ENCODE measurements at regions not wholly inside any gene's neighbourhood (a gene's known extent, or its start where the extent isn't known, plus 50 kb on each side); places are given as distances from the start of the nearest gene placed in this dataset.

- no peak for ATAC-seq
- no peak for FAIRE-seq
- CTCF ChIA-PET (ENCODE audit: low intra/inter-chr PET ratio): no interaction called here
- TF ChIP-seq ZFP36 (IDR thresholded peaks at IDR 0.05; ENCODE audit: low read depth, low read length, partially characterized antibody) (no peak), TAL1 (IDR thresholded peaks at IDR 0.05) (no peak), POU5F1 (IDR thresholded peaks at IDR 0.05; ENCODE audit: borderline replicate concordance, low read depth, low read length, partially characterized antibody) (no peak), BRF1 (IDR thresholded peaks at IDR 0.05; ENCODE audit: borderline replicate concordance, extremely low read depth, insufficient read length) (no peak), C11orf30 (IDR thresholded peaks at IDR 0.05; ENCODE audit: low read depth) (no peak)
- TF ChIP-seq, protein P1, sequence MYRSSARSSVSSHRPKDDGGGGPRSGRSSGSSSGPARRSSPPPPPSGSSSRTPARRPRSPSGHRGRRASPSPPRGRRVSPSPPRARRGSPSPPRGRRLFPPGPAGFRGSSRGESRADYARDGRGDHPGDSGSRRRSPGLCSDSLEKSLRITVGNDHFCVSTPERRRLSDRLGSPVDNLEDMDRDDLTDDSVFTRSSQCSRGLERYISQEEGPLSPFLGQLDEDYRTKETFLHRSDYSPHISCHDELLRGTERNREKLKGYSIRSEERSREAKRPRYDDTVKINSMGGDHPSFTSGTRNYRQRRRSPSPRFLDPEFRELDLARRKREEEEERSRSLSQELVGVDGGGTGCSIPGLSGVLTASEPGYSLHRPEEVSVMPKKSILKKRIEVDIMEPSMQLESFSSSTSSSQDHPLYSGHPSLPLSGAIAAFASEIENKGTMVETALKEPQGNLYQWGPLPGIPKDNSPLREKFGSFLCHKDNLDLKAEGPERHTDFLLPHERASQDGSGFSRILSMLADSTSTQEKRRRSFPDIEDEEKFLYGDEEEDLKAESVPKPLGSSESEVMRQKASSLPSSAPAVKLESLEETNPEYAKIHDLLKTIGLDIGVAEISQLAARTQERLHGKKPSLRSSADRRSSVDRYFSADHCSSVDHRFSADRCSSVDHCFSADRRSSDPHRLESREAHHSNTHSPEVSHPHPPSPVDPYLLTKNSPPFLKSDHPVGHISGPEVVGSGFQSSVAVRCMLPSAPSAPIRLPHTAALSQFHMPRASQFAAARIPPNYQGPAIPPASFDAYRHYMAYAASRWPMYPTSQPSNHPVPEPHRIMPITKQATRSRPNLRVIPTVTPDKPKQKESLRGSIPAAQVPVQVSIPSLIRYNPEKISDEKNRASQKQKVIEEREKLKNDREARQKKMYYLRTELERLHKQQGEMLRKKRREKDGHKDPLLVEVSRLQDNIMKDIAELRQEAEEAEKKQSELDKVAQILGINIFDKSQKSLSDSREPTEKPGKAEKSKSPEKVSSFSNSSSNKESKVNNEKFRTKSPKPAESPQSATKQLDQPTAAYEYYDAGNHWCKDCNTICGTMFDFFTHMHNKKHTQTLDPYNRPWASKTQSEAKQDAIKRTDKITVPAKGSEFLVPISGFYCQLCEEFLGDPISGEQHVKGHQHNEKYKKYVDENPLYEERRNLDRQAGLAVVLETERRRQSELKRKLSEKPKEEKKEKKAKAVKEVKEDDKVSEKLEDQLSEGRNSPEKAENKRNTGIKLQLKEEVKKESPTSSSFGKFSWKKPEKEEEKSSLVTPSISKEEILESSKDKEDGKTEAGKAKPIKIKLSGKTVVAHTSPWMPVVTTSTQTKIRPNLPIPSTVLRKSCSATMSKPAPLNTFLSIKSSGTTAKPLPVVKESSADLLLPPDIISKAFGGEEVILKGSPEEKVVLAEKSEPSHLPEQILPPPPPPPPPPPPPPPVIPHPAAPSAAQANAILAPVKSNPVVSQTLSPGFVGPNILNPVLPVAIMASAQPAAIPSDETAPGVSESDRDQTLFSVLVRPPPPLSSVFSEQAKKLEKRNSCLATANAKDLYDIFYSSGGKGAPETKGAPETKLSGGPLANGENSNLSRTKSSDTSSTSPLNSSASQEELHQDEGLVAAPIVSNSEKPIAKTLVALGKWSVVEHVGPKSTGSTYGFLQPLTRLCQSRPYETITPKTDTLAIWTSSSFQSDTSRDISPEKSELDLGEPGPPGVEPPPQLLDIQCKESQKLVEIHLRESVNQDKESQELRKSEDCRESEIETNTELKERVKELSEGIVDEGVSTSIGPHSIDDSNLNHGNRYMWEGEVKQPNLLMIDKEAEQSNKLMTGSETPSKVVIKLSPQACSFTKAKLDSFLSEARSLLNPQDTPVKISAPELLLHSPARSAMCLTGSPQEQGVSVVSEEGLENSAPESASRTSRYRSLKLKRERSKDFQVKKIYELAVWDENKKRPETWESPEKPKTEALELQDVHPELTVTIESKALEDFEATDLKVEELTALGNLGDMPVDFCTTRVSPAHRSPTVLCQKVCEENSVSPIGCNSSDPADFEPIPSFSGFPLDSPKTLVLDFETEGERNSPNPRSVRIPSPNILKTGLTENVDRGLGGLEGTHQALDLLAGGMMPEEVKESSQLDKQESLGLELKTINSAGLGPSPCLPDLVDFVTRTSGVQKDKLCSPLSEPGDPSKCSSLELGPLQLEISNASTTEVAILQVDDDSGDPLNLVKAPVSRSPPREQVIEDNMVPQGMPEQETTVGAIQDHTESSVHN (IDR thresholded peaks at IDR 0.05; ENCODE audit: borderline replicate concordance in 1 of 2, low read depth in 1 of 2): no peak
- TF ChIP-seq, protein P2, sequence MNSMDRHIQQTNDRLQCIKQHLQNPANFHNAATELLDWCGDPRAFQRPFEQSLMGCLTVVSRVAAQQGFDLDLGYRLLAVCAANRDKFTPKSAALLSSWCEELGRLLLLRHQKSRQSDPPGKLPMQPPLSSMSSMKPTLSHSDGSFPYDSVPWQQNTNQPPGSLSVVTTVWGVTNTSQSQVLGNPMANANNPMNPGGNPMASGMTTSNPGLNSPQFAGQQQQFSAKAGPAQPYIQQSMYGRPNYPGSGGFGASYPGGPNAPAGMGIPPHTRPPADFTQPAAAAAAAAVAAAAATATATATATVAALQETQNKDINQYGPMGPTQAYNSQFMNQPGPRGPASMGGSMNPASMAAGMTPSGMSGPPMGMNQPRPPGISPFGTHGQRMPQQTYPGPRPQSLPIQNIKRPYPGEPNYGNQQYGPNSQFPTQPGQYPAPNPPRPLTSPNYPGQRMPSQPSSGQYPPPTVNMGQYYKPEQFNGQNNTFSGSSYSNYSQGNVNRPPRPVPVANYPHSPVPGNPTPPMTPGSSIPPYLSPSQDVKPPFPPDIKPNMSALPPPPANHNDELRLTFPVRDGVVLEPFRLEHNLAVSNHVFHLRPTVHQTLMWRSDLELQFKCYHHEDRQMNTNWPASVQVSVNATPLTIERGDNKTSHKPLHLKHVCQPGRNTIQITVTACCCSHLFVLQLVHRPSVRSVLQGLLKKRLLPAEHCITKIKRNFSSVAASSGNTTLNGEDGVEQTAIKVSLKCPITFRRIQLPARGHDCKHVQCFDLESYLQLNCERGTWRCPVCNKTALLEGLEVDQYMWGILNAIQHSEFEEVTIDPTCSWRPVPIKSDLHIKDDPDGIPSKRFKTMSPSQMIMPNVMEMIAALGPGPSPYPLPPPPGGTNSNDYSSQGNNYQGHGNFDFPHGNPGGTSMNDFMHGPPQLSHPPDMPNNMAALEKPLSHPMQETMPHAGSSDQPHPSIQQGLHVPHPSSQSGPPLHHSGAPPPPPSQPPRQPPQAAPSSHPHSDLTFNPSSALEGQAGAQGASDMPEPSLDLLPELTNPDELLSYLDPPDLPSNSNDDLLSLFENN (IDR thresholded peaks at IDR 0.05; ENCODE audit: low read depth in 2 of 2, low read length in 2 of 2): no peak
- TF ChIP-seq, protein P3, sequence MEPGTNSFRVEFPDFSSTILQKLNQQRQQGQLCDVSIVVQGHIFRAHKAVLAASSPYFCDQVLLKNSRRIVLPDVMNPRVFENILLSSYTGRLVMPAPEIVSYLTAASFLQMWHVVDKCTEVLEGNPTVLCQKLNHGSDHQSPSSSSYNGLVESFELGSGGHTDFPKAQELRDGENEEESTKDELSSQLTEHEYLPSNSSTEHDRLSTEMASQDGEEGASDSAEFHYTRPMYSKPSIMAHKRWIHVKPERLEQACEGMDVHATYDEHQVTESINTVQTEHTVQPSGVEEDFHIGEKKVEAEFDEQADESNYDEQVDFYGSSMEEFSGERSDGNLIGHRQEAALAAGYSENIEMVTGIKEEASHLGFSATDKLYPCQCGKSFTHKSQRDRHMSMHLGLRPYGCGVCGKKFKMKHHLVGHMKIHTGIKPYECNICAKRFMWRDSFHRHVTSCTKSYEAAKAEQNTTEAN (CRISPR knock-in tag; IDR thresholded peaks at IDR 0.05): no peak
Measured at GRCh38 chr9:97781902-97782301, 71.1 kb upstream of the FOXE1 start.

More at GRCh38 chr9:97781902-97782301, 71.1 kb upstream of the FOXE1 start:
- Histone ChIP-seq H3K4me1 (replicated peaks in 1 of 2; ENCODE audit: control insufficient read depth in 2 of 2, insufficient read depth in 2 of 2, low read length in 2 of 2) (no peaks in the 10 kb centered on the region), H4K20me1 (replicated peaks; ENCODE audit: control insufficient read depth, insufficient read depth, low read length) (no peaks in the 10 kb centered on the region), H3K9me1 (ENCODE audit: control insufficient read depth, insufficient read depth, low read length) (no peaks in the 10 kb centered on the region), H2AFZ (ENCODE audit: low read depth, low read length) (no peak overlapping the region), H3K36me3 (ENCODE audit: control insufficient read depth, insufficient read depth, low read length) (no peaks in the 10 kb centered on the region), H3K27me3 (ENCODE audit: control insufficient read depth in 2 of 2, insufficient read depth in 2 of 2, low read length in 2 of 2) (peaks cover 5 to 8% of the 10 kb centered on the region in 2 experiments; a peak in 3 of 5 replicates), H3K27ac (ENCODE audit: extremely low read depth, low read depth, low read length) (no peak overlapping the region), H3K9ac (ENCODE audit: insufficient read depth in 1 of 2, low read depth in 2 of 2, low read length in 2 of 2) (no peak overlapping the region), H3K9me3 (replicated peaks; ENCODE audit: control insufficient read depth, insufficient read depth, low read depth, low read length) (no peaks in the 10 kb centered on the region), H3K4me3 (no peak overlapping the region), H3K79me2 (ENCODE audit: control insufficient read depth, insufficient read depth, low read length) (no peaks in the 10 kb centered on the region), H3K4me2 (ENCODE audit: insufficient read depth, low read length) (no peak overlapping the region)
- POLR2A ChIA-PET: interaction anchor here (0.6 to 1.1 kb wide), 2 partner anchors 61 to 114 kb away, joined by 3 to 4 read pairs; no protein-coding TSS in a partner anchor
- 0% methylated on average over 1 of the region's 1 CpG for WGBS (ENCODE audit: insufficient coverage, low coverage, missing lambda C conversion rate)
- in situ Hi-C loops (cut with MboI) (no loop called here), intact Hi-C loops (cut with micrococcal nuclease) (loop anchor here (2.0 kb wide), 1 partner anchor 21 kb away; no protein-coding TSS in a partner anchor)
- no TSS peak for BruUV-seq (replicated peaks)
- DNase-seq (ENCODE audit: extremely low read depth in 1 of 4, low spot score in 3 of 4): no peak
